ENCODE measurements at regions not wholly inside any gene's neighbourhood (a gene's known extent, or its start where the extent isn't known, plus 50 kb on each side); places are given as distances from the start of the nearest gene placed in this dataset.

GRCh38 chr3:170713653-170714052 lies 127.8 kb upstream of the SLC7A14 start:
- Histone ChIP-seq H3K9me1 (ENCODE audit: control insufficient read depth, extremely low read depth, insufficient read depth, low read length) (no peaks in the 10 kb centered on the region), H3K36me3 (ENCODE audit: control insufficient read depth in 2 of 2, extremely low read depth in 1 of 2, insufficient read depth in 2 of 2, low read length in 2 of 2) (no peaks in the 10 kb centered on the region), H3K27ac (ENCODE audit: control insufficient read depth, insufficient read depth, low read length) (peak overlapping the region; percentile 73), H3K4me3 (ENCODE audit: control insufficient read depth in 2 of 3, extremely low read depth in 1 of 3, insufficient read depth in 2 of 3, low read depth in 1 of 3, low read length in 3 of 3) (no peak overlapping the region), H3K79me2 (ENCODE audit: control insufficient read depth, insufficient read depth, low read length) (no peaks in the 10 kb centered on the region), H2AFZ (ENCODE audit: control insufficient read depth, low read length) (no peak overlapping the region), H3K9ac (ENCODE audit: control insufficient read depth, extremely low read depth, insufficient read depth, low read length) (peak overlapping the region; percentile 8), H3K4me2 (ENCODE audit: control insufficient read depth, extremely low read depth, insufficient read depth, low read depth, low read length) (peak overlapping the region; percentile 52), H3K9me3 (ENCODE audit: control insufficient read depth, low read depth, low read length) (peaks cover 5% of the 10 kb centered on the region), H3K27me3 (ENCODE audit: control insufficient read depth, extremely low read depth, insufficient read depth, low read length) (no peaks in the 10 kb centered on the region), H3K4me1 (ENCODE audit: control insufficient read depth, extremely low read depth, insufficient read depth, low read length) (peaks cover 45% of the 10 kb centered on the region), H4K20me1 (ENCODE audit: control insufficient read depth, extremely low read depth, insufficient read depth, low read length) (no peaks in the 10 kb centered on the region)
- FAIRE-seq (no peak), DNase-seq (ENCODE audit: low read depth, low spot score) (no peak)
- TF ChIP-seq EZH2 (IDR thresholded peaks at IDR 0.05; ENCODE audit: low read length): no peak
- TF ChIP-seq CTCF (optimal IDR thresholded peaks at IDR 0.05 in 1 of 3, IDR thresholded peaks at IDR 0.05 in 1 of 3, conservative IDR thresholded peaks at IDR 0.05 in 1 of 3; ENCODE audit: extremely low read depth in 1 of 3, insufficient read depth in 2 of 3, low read length in 3 of 3): no peak
- dilution Hi-C loops (cut with MboI; ENCODE audit: extremely low pct_ligation_motif_present, low sequenced_read_pairs): no loop called here

- TF ChIP-seq CTCF (optimal IDR thresholded peaks at IDR 0.05 in 1 of 3, IDR thresholded peaks at IDR 0.05 in 1 of 3, conservative IDR thresholded peaks at IDR 0.05 in 1 of 3; ENCODE audit: extremely low read depth in 1 of 3, insufficient read depth in 2 of 3, low read length in 3 of 3) (no peak), EZH2 (IDR thresholded peaks at IDR 0.05; ENCODE audit: low read length) (no peak)
- Histone ChIP-seq H3K4me3 (ENCODE audit: control insufficient read depth in 2 of 3, extremely low read depth in 1 of 3, insufficient read depth in 2 of 3, low read depth in 1 of 3, low read length in 3 of 3) (no peak overlapping the region), H2AFZ (ENCODE audit: control insufficient read depth, low read length) (peak overlapping the region; percentile 31), H3K27ac (ENCODE audit: control insufficient read depth, insufficient read depth, low read length) (peak overlapping the region; percentile 16), H3K79me2 (ENCODE audit: control insufficient read depth, insufficient read depth, low read length) (no peaks in the 10 kb centered on the region), H3K27me3 (ENCODE audit: control insufficient read depth, extremely low read depth, insufficient read depth, low read length) (no peaks in the 10 kb centered on the region), H3K4me2 (ENCODE audit: control insufficient read depth, extremely low read depth, insufficient read depth, low read depth, low read length) (peak overlapping the region; percentile 28), H3K4me1 (ENCODE audit: control insufficient read depth, extremely low read depth, insufficient read depth, low read length) (peaks cover 54% of the 10 kb centered on the region), H3K9ac (ENCODE audit: control insufficient read depth, extremely low read depth, insufficient read depth, low read length) (no peak overlapping the region), H3K9me1 (ENCODE audit: control insufficient read depth, extremely low read depth, insufficient read depth, low read length) (no peaks in the 10 kb centered on the region), H3K9me3 (ENCODE audit: control insufficient read depth, low read depth, low read length) (peaks cover 5% of the 10 kb centered on the region), H4K20me1 (ENCODE audit: control insufficient read depth, extremely low read depth, insufficient read depth, low read length) (no peaks in the 10 kb centered on the region), H3K36me3 (ENCODE audit: control insufficient read depth in 2 of 2, extremely low read depth in 1 of 2, insufficient read depth in 2 of 2, low read length in 2 of 2) (no peaks in the 10 kb centered on the region)
- dilution Hi-C loops (cut with MboI; ENCODE audit: extremely low pct_ligation_motif_present, low sequenced_read_pairs): no loop called here
- DNase-seq (ENCODE audit: low read depth, low spot score) (no peak), FAIRE-seq (no peak)
Measured at GRCh38 chr3:170712798-170713197, 126.9 kb upstream of the SLC7A14 start.
